Testis (tissue), 2 donors: ENCODE measurements at regions not wholly inside any gene's neighbourhood (a gene's known extent, or its start where the extent isn't known, plus 50 kb on each side); places are given as distances from the start of the nearest gene placed in this dataset.

Experiments used
- CTCF ChIP-seq, 3 experiments: fragments of 450-650 bp in 2 of 3; fragments of 200-600 bp in 1 of 3; sonication (generic) in 1 of 3; IDR thresholded peaks; one replicate each; pipeline ENCODE4 v1.5.1; 2016 to 2019; ENCODE audit warnings: antibody characterized with exemption in 3 of 3, mild to moderate bottlenecking in 2 of 3, moderate library complexity in 1 of 3
- POLR2A ChIP-seq: fragments of 450-650 bp; IDR thresholded peaks from one replicate; pipeline ENCODE4 v1.6.1; 2017; ENCODE audit warnings: antibody characterized with exemption, mild to moderate bottlenecking, moderate library complexity

- TF ChIP-seq CTCF (IDR thresholded peaks at IDR 0.05) (no peak), POLR2A (no peak)
Observed at GRCh38 chr16:73306901-73307413, 259.0 kb upstream of the ZFHX3 start.
